AG09309 (cell line): ENCODE measurements at regions not wholly inside any gene's neighbourhood (a gene's known extent, or its start where the extent isn't known, plus 50 kb on each side); places are given as distances from the start of the nearest gene placed in this dataset.

Source experiments
- DNase-seq: peaks from one replicate; pipeline ENCODE4 v3.0.0-alpha.2; 2010; ENCODE audit warnings: low read depth
- H3K4me3 ChIP-seq: 2 replicates; pipeline ENCODE4 v1.5.1; 2011; ENCODE audit warnings: mild to moderate bottlenecking, low read depth, low read length, moderate library complexity; ENCODE audit not compliant: control insufficient read depth
- CTCF ChIP-seq: IDR thresholded peaks from 2 replicates; pipeline ENCODE4 v1.5.1; 2011; ENCODE audit warnings: mild to moderate bottlenecking, low read depth, low read length, inconsistent platforms; ENCODE audit not compliant: insufficient read depth, control insufficient read depth; ENCODE audit errors: missing control alignments

- H3K4me3 ChIP-seq, result no peak overlapping the region
- no peak for DNase-seq
- no peak for TF ChIP-seq CTCF
Observed at GRCh38 chr5:158079097-158079496, 220.2 kb upstream of the CLINT1 start.

- H3K4me3 ChIP-seq, result no peak overlapping the region
- peak; percentile 27 for DNase-seq
- TF ChIP-seq CTCF, result peak; percentile 90
Observed at GRCh38 chr5:158074992-158075769, 216.2 kb upstream of the CLINT1 start.

DNA sequence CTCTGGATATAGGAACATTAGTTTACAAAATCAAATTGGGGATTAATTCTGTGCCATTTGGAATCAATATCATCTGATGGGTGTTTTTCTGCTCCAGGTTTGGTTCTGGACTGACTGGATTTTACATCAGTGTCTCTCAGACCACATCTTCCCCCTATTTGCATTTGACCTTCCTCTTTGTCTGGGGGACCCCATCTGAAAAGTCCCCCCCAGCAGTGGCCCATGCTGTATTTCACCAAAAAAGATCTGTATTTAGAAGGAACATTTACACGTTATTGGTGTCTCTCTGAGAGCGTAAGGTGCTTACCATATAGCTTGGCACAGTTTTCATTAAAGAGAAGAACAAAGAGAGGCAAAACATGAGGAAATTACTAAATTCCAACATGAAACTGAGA lies 215.6 kb upstream of the CLINT1 start:
- no peak for TF ChIP-seq CTCF
- H3K4me3 ChIP-seq, result no peak overlapping the region
- no peak for DNase-seq

DNA sequence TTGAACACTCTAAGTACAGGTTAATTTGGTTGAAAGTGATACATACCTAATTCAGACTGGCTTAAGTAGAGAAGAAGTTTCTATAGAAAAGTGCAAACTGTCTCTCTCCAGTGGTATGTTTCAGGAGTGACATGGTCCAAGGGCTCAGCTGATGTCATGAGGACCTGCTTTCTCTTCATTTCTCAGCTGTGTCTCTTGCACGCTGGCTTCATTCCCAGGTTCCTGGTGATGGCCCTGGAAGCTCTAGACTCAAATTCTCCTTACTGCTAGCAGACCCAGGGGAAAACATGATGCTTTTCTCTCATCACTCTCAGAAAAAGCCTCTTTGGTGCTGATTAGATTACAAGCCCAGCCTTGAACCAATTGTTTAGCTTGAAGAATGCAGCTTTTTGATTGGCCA lies 211.9 kb upstream of the CLINT1 start:
- no peak for DNase-seq
- H3K4me3 ChIP-seq, result no peak overlapping the region
- no peak for TF ChIP-seq CTCF

DNA sequence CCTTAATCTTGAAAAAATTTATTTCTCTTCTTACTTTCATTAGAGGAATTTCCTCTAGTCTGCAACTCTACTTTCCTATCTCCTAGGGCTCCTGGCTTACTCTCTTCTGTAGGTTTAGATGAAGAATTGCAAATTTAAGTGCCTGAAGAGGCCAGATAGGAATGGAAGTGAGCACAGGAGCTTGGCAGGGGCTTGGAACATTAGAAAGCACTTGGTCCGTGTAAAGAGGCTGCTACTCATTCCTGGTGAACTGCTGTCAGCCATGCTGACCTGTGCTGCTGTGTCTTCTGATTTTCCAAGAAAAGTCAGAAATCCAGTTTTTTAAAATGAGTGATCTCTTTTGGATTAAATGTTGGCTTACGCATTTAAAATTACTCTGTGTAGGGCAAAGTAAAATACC lies 210.9 kb upstream of the CLINT1 start:
- TF ChIP-seq CTCF, result no peak
- no peak overlapping the region for H3K4me3 ChIP-seq
- no peak for DNase-seq

DNA sequence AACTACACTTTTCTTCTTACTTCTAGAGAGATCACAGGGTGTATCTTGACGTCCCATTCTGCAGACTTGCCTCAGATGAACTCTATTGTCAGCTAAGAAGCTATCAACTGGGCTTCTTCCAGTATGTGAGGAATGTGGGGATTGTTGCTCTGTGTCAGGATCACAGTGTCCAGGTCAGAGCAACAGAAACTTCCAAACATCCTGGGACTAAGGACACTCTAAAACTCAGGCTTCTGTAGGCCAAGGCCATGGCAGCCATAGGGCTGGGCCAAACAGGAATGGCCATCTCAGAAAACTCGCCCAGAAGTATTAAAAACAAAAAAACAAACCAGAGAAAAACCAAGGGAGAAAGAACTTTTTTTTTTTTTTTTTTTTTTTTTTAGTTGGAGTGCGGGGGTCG lies 210.0 kb upstream of the CLINT1 start:
- no peak for DNase-seq
- no peak for TF ChIP-seq CTCF

More for the DNA sequence above, 210.0 kb upstream of the CLINT1 start:
- no peak overlapping the region for H3K4me3 ChIP-seq
